GM19035 (cell line): ENCODE measurements at regions not wholly inside any gene's neighbourhood (a gene's known extent, or its start where the extent isn't known, plus 50 kb on each side); places are given as distances from the start of the nearest gene placed in this dataset.
"Not testable (repeated sequence)": the region's sequence is repeated elsewhere in the genome, so short reads cannot be mapped to it uniquely, and the experiment has no call there.

Experiments
- ATAC-seq: cut with Tn5 transposase; IDR thresholded peaks from one replicate; pipeline ENCODE4 v1.9.1; 2021; ENCODE audit not compliant: unreplicated experiment

DNA sequence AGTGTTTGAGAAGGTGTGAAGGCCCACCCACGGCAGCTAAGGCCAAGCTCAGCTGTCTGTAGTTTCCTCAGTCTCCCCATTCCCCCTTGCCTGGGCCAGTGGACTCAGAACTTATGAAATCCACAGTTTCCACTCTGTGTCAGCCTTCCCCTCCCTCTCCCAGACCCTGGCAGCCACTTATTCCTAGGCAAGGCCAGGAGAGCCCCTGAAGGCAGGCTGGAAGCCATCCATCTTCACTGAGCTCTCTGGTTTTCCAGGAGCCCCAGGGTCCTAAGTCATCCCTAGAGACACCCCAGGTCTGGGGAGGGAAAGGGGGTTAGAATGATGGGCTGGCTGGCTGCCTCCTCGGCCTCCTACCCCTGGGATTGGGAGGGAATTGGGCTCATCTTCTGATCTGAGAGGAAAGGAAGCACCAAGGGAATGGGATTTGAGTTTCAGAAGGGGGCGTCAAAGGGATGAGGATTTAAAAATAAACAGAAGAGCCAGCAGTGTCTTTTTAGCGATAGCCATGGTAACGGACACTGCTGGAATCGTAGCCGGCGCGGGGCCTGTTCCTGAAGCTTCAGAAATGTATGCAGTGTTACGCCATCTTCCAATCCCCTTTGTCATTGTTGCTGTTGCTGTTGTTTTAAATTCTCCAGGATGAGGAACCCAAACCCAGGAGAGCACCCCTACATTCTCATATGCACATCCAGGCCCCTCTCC is 561.1 kb upstream of the CADM1 start:
- ATAC-seq = no peak

DNA sequence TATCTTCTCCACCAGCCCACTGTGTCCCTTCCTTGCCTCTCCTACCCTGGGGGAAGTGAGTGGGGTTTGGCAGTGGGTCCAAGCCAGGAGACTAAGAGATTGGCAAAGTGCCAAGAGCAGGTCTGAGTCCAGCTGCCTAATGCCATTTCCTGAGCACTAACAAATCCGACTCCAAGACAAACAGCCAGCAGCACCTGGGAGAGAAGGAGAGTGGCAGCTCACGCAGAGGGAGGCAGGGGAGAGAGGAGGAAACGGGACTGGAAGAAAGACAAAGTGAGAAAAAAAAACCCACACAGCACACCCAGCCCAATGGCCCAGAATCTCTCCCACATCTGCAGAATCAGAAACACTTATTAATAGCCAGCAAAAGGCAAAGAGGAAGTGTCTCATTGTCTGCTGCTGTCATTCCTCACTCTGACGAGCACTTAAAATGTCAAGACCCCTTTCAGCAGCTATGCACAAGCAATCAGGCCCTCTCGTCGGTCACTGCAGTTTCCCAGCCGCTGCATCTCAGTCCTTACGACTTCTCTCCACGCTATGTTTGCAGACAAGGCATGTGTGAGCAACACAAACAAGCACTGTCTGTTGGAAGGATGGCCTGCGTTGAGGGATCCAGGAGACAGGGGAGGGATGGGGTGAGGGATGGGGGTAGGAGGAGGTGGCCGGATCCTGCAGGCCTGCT is 558.4 kb upstream of the CADM1 start:
- ATAC-seq = no peak

DNA sequence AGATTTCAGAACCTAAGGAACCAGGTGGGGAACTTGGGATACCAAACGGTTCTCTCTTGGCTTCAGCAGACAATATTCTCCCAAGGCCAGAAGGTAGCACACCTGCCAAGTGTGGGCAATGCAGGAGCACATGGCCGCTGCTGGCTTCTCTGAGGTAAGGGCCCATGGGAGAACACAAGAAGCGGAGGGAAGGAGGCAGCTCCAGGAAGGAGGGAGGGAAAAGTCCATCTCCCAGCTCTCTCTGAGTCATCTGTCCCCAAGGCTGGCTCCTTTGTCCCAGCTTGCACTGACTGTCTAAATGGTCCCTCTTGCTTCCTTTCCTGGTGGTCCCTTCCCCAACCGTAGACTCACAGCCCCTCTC is 557.9 kb upstream of the CADM1 start:
- no peak for ATAC-seq

DNA sequence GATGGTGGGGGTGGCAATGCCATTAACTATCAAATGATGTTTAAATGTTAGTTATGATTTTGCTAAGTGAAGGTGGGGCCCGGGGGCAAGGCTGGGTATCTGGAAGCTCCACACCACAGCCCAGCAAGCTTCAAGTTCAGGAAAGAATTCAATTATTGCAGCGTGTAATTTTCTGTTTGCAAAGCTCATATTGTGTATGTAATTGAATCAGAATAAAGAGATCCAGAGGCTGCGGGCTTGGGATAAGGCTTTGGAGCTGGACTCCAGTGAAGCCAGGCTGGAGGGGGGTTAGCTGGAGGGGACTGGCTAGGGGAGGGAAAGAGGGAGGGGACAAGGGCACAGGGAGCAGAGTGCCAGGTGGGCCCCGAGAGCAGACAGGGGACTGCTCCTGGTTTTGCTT is 557.1 kb upstream of the CADM1 start:
- ATAC-seq = no peak

DNA sequence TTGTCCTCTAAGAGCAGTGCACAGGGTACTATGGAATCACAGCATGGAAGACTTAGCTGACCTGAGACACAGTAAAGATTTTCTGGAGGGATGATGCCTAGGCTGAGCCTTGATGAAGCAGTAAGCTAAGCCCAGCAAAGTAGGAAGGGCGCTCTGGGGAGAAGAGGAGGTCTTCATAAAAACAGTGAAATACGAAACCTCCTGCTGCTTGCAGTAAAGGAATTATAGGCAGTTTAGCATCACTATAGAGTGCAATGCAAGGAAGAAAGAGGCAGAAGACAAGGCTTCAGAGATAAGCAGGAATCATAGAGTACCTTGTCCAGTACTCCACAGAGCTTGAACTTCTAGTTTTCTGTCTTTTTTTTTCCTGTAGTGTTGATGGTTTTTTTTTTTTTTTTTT is 555.7 kb upstream of the CADM1 start:
- no peak for ATAC-seq

DNA sequence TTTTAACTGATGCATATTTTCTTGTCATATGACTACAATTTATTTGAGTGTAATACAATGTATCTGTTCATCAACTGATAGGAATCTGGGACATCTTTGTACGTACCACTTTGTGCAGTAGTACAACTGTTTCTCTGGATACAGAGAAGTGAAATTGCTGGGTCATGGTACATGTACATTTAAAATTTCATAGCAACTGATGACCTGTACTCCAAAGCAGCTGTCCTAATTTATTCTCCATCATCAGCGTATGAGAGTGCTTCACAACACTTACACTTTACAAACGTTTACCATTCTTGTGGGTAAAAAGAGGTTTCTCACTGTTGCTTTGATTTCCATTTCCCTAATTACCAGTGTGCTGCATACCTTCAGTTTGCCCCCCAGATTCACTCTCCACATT is 552.8 kb upstream of the CADM1 start:
- ATAC-seq = no peak

DNA sequence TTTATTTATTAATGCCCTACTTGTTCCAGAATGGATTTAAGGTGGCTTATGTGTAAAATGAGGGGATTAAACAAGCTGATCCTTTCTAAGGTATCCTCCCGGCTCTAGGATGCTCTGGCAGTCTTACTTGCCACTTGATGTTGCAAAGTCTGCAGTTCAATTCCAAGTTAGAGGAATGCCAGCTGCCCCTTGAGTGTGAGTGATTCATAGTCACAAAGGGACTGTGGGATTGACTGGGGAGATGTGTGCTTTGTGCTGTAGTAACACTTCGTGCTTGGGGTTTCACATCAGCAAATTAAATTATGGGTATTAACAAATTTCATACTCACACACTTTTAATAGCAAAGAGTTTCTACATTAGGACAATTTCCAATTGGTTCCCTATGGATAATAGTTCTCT is 550.8 kb upstream of the CADM1 start:
- no peak for ATAC-seq

DNA sequence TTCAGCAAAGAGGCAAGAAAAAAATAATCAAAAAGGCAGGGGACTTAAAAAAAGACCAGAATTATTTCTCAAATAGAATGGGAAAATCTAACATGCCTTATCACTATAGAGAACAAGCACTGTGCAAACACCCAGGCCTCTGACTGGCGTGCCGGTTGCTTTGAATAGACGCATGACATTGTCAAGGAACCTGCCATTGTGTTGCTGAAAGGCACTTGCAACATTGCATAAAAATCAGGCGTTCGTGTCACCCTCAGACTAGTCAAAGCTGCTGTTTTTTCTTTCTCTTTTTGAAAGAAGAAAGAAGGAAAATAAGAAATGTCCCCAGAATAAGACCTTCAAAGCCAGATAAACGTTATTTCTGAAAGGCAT is 549.3 kb upstream of the CADM1 start:
- no peak for ATAC-seq

DNA sequence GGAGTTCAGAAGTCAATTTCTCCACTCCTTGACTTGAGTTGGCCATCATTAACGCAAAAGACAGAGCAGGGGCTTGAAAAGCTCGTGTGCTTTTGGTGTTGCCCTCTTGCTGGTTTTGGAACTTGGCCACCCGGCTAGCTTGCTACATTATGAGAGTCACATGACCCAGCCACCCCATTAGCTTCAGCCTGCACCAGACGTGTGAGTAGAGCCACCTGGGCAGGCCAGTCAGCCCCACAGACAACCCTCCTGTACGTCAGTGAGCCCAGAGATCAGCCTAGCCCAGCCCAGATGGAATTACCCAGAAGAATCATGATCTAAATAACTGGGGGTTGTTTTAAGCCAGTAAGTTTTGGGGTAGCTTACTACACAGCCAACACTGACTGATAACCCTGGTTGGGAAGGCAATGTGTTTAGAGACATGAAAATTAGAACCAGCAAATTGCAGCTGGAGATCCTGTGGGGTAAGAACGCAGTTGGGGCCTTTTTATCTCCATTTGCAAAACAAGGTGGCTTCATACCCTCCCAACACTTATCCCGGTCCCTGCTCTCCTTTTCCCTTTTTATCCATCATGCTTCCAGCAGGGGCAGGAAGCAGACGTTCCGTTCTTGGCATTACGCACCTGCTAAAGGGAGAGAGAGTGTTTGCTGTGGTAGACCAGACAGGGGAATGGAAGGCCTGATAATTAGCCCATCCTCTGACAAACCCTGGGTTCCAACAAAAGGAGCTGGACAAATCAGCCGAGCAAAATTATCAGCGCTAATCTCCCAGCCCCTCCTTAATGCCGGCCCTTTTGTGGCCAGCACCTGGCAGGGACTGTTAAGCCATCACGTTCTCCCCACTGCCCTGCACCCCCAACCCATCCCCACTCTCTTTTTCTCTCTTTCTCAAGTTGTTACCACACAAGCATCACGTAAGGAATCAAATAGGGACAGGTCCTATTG is 548.7 kb upstream of the CADM1 start:
- ATAC-seq = no peak

DNA sequence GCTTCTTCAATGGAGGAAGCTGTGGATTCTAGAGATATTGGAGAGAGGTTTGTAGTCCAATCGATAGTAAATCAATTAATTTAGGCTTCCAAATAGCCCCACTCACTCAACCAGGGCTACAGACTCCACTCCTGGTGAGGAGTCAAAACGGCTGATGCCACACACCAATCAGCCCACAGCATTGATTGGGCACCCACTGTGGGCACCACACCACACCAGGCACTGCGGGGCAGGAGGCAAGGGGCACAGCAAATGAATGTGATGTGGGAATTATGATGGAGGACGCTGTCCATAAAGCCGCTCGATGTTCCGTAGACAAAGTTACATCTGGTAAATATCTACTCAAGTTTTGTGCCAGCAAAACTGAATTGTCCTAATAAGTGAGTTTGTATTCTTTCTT is 547.3 kb upstream of the CADM1 start:
- ATAC-seq = no peak

DNA sequence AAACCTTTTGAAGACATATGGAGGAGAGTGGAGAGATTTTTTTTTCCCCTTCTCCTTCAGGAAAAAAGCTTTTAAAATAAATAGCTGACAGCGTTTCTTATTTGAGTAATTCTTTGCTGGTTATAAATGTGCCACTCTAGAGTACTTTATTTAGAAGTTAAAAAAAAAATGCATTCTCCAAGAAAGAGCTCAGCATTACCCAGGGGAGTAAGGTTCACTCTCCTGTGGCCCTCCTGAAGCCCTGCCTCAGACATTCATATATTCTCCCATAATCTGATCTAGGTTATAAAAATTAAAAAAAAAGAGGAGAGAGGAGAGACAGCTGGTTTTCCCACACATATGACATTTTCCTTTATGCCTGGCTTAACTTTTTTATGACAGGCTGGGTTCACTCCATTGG is 545.2 kb upstream of the CADM1 start:
- ATAC-seq = no peak

DNA sequence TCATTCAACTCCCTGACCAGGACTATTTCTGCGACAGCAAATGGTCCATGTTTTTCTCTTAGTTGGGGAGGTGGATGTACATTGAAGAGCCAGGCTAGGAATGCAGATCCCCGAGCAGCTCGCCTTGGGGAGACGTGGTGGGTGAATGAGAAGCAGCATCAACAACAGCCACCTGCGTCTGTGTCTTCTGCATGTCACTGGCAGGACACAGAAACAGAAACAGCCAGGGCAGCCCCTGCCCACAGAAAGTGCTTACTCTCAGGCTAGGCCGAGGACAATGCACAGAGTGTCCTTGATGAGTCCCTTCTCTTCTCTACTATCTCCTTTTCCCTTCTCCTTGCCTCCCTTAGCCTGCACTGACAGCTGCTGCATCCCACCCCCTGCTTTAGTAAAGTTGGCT is 541.9 kb upstream of the CADM1 start:
- ATAC-seq = no peak

DNA sequence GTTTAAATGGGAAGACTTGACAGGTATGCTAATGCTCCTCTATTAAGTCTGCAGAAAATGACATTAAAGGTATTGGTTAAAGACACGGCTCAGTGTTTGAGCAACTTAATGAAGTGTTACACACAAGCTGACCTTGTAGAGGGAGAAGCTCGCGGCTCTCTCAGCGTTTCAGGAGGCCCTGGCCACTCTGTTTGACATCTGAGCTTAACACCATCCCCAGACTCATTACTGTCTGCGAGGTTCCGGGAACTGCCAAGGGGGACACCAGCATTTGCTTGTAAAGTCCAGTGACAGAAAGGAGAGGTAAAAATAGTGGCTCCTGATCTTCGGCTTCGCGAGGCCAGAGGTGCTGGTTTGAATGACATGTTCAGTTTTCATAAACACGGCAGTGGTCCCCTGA is 540.7 kb upstream of the CADM1 start:
- no peak for ATAC-seq

DNA sequence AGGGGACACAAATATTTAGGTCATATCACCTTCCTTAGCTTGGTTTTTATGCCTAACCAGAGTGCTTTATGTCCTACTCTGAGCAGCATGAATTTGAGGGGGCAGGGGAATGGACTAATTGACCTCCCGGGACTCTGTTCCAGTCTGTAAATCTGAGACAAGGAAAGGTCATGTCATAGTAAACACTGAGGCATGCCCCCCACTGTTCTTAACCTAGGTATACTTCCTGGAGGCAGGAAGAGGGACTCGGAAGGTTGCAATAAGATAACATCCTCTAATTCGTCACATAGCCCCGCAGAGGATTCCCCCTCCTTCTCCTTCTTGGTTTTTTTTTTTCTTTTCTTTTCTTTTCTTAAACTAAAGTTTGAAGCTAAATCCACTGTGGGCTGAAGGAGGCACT is 540.3 kb upstream of the CADM1 start:
- no peak for ATAC-seq

DNA sequence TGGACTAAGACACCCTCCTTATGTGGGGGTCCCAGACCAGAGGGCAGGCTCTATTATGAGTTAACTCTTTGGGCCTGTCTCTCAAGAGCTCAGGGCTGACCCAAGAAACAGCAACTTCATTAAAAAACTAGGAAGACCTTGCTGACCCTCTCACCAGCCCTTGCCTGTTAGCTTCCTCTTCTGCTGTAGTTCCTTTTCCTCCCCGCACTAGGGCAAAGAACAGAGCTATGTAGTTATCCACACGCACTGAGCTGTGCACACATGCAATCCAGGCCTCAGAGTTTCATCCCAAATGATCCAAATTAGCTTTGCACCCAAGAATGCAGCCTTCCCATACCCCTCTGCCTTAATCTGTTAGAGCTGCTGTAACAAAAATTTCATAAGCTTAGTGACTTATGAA is 539.6 kb upstream of the CADM1 start:
- ATAC-seq = no peak

DNA sequence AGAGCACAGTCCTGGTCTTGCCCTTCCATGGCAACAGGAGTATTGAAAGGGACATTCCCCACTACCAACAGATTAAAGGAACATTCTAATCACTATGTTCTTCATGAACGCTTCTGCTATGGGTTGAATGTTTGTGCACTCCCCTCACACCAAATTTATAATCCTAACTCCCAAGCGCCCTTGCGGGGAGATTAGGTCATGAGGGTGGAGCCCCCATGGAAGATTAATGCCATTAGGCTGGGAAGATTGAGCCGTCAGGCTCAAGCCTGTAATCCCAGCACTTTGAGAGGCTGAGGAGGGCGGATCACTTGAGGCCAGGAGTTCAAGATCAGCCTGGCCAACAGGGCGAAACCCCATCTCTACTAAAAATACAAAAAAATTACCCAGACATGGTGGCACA is 538.8 kb upstream of the CADM1 start:
- ATAC-seq = not testable (repeated sequence)

DNA sequence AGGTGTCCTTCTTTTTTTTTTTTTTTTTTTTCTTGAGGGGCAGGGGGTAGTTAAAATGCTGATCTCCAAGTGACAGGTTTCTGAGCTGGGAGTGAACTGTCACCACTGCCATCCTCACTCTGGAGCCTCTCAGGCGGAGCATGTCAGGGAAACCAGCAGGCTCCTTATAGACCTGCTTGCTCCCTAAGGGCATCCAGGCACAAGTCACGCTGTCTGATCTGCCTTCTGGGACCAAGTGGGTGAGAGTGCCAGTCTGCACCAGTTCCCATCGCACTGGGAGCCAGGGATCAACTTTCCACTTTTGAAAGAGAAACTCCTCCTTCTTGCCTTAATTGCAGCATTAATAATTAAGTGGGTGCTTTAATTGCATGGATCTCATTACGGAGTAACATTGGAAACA is 537.9 kb upstream of the CADM1 start:
- ATAC-seq = no peak

DNA sequence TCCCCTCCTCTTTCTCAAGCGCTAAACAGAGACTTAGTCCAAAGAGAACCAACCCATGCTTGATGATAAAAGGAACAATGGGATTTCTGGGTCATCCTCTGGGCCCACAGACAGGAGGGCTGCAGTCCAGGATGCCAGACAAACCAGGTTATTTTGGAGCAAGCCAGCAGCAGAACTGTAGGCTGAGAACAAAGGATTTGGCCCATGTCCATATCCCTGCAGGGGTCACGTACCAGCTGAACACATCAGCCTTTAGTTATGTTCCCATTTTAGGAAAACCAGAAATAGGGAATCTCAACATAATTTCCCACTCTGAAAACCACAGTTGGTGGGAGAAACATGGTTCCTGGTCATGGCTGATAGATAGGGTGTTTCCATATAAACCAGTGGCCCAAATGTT is 533.6 kb upstream of the CADM1 start:
- no peak for ATAC-seq

DNA sequence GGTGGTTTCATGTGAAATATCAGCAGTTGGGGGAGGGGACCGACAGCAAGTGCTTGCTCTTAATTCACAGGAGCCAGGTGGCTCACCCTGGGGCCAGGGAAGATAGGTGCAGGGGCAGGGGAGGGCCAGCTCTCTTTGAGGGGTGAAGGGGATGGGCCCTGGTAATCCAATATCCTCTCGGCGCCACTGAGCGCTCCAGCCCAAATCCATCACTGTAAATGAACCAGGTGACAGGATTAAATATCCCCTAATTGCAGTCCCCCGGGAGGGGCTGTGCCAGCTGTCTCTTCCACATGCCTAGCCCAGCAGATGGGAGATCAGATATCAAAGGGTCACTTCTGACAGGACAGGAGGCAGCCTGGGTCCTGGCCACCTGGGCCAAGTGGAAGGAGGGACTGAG is 531.8 kb upstream of the CADM1 start:
- no peak for ATAC-seq

DNA sequence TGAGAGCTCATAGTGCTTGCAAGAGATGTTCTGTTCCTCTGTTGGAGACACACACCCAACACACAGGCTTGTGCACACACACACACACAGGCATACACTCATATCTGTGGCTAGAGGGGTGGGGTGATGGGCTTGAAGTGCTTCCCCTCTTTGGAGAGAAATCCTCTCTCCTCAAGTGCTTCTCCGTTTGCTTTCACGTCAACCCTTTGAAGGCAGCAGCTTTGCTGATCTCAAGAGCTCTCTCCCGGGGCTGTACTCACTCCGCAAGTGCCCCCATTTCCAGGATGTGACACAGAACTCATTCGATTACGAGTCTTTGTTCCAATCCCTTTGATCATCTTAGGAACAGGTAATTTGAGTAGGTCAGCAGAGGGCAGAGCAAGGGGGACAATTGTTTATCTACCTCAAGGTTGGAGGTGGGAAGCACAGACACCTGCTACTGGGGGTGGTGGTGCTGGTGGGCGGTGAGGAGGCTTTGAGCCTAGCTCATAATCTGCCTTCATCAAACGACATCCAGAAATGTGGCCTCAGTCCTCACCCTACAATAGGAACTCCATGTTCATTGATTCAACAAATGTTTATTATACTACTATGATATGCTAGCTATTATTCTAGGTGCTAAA is 529.8 kb upstream of the CADM1 start:
- ATAC-seq = no peak

DNA sequence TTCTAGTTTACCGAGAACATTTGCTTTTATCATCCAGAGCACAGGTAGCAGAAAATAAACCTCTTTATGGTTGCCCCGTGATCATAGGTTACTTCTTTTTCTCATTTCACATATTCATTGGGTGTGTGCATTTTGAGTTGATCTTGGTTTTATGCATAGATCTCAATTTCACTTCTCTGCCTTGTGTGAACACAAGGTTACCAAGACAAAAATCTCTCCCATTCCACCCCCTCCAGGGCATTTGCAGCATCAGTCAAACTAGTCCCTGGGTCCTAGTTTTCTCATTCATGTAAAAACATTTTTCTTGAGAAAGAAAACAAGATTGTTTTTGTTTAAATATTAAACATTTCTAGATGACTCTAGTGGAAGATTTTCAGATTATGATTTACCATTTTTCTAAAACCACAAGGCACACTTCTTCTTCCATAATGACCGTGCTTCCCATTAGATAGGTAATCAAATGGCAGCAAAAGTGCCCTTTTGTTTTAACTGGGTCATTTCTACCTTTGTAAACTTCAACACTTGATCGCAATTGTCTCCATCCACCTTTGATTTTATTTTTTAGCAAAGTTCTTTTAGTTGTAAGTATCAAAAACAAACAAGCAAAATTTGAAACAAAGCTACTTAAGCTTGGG is 526.6 kb upstream of the CADM1 start:
- no peak for ATAC-seq
